NCI-H82 (cell line): ENCODE measurements at regions not wholly inside any gene's neighbourhood (a gene's known extent, or its start where the extent isn't known, plus 50 kb on each side); places are given as distances from the start of the nearest gene placed in this dataset.
A peak's percentile ranks its signal among the peaks of the same experiment; 100 is the strongest.

Source experiments
- DNase-seq: peaks from one replicate; lab custom pipeline; 2025; lab: John Stamatoyannopoulos, UW

DNA sequence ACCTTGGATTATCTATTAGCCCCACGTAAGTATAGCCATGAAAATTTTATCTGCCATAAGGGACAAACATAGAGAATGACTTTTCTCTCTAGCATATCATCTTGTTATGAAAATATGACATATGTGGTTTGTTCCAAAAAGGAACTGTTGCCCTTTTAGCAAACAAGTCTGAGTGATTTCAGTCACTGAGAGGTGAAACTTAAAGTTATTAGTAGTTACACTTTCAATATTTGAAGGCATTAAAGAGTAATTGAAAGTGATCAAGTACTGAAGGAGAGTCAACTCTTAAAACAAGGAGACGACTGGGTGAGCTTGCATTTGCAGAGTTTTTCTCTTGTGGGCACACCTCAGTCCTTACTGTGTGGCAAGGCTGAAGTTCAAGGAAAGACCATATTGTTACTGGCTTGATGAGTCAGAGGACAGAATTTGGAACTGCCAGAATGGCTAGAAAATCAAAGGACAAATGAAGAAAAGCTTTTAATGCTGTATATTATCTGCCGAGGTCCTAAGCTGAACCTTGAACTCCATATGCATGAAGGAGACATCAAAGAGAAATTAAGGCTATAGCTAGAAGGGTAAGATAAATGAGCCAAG lies 205.1 kb upstream of the EMCN start:
- no peak for DNase-seq

DNA sequence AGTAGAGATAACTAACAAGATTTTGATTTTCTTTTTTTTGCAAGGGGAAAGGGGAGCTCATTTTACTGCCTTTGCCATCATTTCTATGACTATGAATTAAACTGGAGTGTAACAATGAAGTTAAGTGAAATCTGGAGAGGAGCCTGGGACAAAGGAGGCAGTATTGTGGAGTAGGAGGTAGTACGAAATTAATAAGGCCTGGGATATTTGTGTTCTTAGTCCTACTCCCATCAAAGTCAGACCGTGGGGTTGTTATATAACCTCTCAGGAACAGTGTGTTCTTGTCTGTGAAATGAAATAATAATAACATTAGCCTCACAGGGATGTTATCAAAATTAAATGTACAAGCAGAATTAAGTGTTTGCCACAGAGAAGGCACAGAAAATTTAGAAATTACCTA lies 204.3 kb upstream of the EMCN start:
- DNase-seq, result no peak

DNA sequence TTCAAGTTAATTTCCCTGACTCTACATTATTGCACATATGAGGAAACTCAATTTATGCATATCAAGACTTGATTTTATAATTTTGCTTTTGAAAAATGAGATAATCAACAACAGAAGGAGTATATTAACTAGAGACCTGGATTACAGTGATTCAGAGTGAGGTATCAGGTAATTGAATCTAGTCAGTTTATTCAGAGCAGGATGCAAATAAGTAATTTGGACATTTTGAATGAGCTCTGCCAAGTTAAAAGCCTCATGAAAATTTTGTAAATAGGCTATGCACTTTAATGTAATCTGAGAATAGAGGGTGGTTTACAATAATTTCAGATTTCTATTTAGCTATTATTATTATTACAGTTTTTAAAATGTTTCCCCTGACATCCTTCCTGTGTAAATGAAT lies 203.7 kb upstream of the EMCN start:
- no peak for DNase-seq

DNA sequence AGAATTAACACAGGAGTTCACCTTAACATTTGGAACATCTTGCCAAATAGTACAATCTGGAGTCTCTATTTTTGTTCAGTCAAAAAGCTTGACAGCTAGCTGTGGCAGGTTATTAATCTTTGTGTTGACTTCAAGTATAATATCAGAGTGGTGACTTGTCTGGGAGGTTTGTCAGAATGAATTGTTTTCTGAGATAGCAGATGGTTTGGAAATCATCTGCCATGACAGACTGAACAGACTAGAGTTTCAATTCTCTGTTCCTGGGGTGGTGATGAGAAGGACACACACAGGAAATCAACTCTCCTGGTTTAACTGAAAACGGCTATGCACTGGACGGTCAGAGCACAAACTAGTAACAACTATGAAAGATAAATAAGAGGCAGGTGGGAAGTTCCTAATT lies 203.3 kb upstream of the EMCN start:
- peak; percentile 2 for DNase-seq

DNA sequence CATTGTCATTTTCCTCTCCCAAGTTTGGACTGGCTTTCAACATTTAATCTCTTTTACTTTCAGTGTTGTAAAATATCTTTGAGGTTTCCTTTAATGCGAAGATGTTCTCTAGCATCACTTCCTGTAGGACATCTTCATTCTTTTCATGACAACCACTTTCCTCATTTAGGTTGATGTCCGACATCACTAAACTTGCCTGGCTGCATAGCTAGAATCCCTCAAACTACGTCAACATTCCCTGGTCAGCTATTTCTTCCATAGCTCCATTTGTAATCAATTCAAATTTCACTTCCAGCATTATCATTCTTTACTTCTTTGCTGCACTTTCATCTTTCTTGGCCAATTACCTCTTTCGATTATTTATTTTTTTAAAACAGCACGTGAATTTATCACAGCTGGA lies 198.6 kb upstream of the EMCN start:
- DNase-seq, result no peak

DNA sequence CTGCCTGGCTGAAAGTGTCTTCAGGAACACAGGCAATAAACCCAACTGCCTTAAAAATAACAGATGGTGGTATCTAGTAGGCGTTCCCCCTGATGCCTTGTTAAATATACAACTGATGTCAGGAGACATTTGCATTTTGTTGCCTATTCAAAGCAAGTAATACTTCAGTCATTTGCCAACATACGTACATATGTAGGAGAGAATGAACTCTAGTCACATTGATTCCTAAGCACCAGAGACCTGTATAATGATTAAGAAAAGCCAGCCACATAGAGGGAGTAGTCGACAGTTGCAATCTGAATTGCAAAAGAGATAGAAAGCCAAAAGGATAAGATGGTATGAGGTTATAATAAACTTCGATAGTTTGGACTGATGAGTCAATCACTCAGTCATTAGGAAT lies 191.0 kb upstream of the EMCN start:
- no peak for DNase-seq

DNA sequence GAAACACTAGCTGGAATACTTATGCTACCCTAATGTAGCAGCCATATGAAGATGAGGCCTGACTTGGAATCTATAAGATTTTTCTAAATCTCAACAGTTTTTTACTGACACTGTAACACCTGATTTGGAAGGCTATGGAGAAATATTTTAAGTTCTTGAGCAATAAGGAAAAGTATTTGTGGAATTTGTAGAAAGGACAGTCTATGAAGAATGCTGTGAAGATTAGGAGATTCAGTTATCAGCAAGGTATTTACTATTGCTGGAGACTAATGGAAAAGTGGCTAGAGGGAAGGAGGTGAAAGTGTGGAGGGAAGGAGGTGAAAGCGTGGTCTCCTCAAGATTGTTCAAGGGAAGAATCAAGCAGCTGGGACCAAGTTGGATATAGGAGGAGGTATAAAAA lies 190.0 kb upstream of the EMCN start:
- DNase-seq, result no peak

DNA sequence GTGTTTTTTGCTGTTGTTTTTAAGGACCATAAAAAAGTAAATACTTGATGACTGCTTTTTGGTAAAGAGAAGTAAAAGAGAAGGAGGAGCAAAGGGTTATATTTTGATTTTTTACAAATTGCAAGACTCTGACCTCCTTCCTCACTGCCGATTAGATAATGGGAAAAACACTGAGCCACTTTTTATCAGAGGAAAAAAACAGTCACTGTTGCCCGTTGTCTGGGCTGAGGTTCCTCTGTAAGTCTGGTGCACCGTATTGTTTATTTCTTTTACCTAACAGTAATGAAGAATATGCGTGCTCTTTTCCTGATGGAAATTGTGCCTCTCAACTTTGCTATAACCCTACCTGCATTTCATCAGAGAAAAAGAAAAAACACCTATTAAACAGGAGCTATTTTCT lies 178.7 kb upstream of the EMCN start:
- DNase-seq, result no peak

DNA sequence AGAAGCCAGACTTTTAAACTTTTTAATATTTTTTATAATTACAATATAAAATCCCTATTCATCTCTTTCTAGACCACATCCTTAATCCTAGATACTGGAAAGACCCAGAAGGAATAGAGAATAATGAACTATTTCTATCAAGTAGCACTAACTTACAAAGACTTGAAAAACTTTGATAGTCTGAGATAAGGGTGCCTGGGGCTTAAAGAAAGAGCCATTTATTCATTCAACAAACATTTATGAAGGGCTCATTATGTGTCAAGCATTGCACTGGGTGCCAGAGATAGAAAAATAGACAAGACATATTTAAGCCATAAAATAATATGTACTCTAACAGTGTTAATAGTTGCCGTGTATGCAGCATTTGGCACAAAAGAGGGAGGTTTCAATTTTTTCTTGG lies 178.0 kb upstream of the EMCN start:
- DNase-seq, result no peak

DNA sequence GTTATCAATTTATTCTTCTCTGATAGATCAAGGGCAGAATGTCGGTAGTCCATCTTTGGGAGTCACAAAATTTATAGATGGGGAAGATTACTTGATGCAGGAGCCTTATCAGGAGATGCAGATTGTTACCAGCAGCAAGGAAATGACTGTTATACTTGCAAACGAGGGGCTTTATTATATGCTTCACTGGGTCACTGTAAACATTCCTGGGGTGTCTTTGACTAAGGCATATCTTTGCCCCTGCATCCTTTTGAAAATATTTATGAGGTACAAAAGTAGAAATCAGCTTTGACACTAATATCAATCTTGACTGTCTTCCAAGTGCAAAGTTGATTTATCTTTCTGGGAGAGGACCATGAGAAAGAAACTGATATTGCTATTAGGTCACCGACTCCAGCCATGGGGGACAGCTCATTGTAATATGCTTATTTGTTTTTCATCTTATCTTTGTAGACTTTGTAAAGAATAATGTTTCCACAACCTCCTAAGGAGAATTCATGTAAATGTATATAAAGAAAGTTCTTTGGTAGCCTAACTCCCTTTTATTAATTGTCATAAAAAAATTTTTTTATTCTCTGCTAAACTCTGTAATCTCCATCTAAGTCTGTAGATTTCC lies 177.3 kb upstream of the EMCN start:
- DNase-seq, result no peak

DNA sequence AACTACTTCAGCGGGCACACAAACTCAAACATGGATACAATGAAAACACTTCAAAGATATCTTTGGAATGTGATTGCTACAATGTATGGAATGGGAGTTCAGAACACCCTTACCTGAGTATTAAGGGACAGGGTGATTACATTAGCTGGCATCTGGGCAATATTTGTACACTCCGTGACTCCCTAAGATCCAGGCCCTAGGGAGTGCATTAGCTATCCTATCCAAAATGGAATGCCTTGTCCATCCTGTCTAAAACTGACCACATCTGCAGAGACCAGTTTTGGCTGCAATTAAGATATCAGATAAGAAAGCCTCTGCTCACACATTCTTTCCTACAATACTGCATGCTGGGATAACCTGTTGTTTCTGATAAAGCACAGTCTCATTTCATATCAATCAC lies 176.6 kb upstream of the EMCN start:
- no peak for DNase-seq

DNA sequence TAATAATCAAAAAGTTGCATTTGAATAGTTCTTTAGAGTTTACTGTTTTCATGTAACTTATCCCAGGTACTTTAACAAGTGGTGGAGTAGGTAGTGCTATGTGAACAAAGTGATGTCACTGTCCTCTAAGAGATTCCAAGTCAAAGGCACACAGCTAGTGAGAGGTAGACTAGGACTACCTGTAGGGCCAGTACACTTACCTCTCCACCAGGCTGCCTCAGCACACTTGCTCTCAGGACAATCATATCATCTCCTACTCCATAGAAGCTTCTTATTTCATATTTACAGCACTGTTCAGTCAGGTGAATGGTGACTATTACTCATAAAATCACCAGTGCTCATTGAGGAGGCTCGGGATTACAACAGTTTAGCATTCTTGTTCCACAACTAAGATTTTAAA lies 173.0 kb upstream of the EMCN start:
- no peak for DNase-seq

DNA sequence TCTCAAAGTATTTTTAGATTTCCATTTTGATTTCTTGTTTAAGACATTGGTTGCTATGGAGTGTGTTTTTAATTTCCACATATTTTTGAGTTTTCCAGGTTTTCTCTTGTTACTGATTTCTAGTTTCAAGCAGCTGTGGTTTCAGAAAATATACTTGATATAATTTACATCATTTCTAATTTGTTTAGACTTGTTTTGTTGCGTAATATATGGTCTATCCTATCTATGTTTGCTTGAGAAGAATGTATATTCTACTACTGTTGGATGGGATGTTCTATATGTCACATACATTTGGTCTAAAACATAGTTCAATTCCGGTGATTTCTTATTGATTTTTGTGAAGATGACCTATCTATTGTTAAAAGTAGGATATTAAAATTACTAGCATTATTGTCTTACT lies 170.5 kb upstream of the EMCN start:
- no peak for DNase-seq

DNA sequence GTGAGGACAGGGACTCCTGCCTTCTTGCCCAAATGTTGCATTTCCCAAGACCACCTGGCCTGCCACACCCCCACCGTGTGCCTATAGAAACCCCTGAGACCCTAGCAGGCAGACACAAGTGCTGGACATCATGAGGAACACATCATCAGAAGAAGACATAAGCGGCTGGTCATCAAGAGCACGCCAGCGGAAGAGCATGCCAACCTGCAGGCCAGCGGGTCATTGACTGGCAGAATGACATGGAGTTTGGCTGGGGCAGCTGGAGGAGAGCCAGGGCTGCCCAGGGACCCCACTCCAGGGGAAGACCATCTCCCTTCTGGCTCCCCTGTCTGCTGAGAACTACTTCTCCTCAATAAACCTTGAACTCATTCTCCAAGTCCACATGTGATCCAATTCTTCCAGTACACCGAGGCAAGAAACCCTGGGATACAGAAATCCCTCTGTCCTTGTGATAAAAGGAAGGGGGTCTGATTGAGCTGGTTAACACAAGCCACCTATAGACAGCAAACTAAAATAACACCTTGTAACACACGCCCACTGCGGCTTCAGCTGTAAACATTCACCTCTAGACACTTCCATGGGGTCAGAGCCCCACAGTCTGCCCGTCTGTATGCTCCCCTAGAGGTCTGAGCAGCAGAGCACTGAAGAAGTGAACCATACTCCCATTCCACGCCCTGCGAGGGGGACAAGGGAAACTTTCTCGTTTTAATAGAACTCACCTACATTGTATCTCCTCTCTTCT lies 164.8 kb upstream of the EMCN start:
- no peak for DNase-seq

DNA sequence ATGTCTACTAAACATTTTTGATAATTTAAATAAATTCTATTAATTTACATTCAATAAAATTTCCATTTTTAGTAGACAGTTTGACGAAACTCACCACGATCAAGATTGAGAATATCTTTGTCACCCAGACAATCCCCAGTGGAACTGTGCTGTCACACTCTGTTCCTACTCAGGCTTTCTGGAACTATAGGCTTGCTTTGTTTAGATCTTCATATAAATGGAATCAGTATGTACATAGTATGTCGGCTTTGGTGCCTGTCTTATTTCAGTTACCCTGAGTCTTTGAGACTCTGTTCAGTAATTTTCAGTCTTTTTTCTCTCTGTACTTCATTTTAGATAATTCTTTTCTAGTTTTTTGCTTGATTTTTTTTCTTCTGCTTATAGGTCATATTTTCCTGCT lies 163.5 kb upstream of the EMCN start:
- no peak for DNase-seq

DNA sequence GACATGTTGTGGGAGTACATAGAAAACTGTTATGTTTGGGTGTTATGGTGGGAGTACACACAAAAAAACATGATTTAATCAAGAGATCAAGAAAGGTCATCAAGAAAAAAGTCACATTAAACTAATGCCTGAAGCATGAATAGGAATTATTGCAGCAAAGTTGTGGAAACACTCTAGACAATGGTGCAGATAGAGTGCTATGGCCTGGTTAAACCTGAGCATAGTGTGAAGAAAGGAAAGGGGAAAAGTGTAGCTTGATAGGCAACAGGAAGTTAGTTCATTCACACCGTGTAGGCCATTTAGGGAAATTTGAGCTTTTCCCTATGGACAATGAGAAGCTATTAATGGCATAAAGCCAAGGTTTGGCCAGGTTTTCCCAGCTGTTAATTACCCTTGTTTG lies 162.1 kb upstream of the EMCN start:
- DNase-seq, result no peak

DNA sequence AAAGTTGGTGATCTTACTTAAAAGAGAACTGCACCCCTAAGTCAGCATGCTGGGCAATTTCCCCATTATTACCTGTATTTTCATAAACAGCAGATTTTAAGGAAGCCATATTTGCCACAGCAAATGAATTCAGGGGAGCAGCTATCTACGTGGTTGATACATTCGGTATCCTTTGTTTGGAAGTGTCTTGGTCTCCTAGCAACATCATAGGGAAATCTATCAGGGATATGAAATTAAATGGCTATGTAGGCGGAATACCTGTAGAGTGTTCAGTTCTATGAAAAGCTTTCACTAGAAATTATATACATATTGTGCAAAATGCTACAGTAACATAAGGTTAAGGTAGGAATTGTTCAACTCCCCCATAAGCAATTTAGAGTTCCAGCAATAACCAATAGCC lies 157.2 kb upstream of the EMCN start:
- DNase-seq, result no peak

DNA sequence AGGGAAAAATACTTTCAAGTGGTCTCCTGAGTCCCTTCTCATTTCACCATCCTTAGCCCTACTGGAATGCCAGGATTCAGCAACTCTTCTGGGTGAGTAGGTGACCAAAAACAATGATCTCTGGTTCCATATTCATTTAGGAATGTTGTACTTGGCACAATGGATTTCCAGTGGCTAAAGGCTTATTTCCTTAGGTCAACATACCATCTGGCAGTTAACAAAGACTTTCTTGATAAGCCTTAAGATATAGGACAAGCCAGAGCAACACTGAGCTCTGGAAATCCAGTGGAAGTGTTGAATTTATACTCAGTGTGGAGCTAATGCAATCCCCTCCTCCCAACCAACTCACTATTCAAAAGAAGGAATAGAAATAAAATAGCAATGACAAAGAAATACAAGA lies 139.4 kb upstream of the EMCN start:
- DNase-seq, result no peak

DNA sequence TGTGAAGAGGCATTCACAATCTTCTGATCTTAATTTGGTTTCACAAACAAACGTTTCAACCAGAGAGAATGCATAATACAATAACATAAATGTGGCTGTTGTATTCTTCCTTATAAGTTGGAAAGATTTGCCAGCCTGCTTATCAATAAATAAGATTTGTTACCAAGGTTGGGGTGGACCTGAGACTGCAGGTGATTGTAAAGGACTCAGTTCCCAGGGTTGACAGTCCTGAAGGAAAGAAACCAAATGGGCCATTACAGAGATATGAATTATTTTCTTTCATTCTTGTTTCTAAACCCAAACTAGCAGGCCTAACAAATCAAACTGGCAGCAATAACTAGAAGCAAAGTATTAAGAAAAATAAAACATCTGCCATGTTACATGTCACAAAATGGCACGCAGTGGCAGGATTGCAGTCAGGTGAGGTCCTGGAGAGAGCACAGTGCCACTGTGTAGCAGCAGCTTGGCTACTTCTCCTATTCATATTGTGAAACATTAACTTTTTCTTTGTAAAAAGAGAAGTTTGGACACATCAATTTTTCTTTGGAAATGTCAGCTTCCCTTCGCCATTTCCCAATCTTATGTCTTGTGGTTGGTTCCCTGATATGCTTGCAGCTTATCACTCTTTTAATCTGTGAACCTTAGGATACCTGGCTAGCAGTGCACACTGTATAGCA lies 133.8 kb upstream of the EMCN start:
- no peak for DNase-seq

DNA sequence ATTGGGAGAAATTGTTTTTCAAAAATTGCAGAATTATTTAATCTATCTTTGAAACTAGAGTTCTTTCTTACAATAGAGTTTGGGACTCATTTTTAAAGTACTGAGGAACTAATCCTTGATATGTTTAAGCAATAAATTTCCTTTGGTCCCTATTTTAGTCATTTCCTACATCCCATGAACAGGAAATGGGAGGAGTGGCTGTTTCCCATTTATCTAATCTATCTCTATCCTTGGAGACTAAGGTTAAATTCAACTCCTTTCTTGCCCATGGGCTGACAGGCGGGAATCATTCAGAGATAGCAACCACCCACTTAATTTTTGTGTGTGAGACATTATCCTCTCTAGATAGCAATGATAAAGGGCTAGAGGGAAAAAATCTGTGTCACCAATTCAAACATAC lies 131.6 kb upstream of the EMCN start:
- DNase-seq, result no peak

DNA sequence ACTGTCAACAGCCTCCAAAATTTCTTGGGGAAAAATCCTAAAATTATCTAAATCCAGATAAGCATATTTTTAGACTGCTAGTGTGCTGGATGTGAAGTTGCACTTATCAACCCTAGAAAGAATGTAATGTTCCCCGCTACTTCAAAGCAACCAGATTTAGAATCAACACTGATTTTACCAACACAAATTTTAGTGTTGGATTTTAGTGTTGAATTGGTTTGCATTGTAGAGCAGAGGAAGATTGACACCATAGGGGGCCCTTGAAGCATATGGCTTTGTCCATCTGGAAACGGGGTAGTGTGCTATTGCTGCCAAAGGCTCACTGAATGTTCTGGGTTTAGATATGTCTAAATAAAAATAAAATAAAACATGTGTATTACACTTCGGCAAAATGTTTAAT lies 126.3 kb upstream of the EMCN start:
- DNase-seq, result no peak

DNA sequence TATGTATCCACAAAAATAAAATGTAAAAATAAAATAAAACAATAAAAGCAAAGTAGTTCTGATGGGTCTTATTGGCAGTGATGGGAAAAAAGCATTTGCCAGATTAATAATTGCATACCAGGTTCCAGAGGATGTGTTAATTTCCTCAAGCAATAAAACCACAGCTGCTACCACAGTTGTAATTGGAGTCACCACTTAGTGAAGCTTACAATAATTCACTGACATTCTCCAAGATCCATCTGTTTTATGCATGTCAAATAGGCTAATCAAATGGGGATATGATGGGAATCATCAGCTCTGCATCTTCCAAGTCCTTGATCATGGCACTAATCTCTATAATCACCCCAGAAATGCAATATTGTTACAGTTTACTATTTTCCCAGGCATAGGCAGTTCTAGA lies 123.5 kb upstream of the EMCN start:
- DNase-seq, result peak; percentile 31

DNA sequence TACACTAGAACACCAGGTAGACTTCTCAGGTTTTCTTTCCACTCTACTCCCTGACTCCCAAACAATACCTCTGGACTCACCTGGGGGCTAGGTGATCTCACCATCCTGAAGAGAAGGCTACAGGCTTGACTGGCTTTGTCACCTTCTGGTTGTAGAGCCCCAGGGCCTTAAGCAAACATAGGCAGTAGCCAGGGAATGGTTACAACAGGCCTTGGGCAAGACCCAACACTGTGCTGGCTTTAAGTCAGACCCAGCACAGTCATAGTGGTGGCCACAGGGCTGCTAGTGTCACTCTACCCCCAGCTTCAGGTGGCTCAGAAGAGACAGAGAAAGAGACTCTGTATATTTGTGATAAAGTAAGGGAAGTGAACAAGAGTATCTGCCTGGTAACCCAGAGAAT lies 118.1 kb upstream of the EMCN start:
- no peak for DNase-seq
